HG03558 (cell line): ENCODE measurements at regions not wholly inside any gene's neighbourhood (a gene's known extent, or its start where the extent isn't known, plus 50 kb on each side); places are given as distances from the start of the nearest gene placed in this dataset.

Source experiments
- ATAC-seq: cut with Tn5 transposase; IDR thresholded peaks from one replicate; pipeline ENCODE4 v1.9.1; 2021; ENCODE audit warnings: moderate number of reproducible peaks; ENCODE audit not compliant: unreplicated experiment; ENCODE audit errors: extremely low read depth

- no peak for ATAC-seq
Measured at GRCh38 chr17:77753246-77753645, 205.3 kb upstream of the TNRC6C start.

- ATAC-seq, result no peak
Measured at GRCh38 chr17:77753691-77754245, 204.7 kb upstream of the TNRC6C start.

- ATAC-seq, result no peak
Measured at GRCh38 chr17:77754956-77755355, 203.5 kb upstream of the TNRC6C start.

GRCh38 chr17:77755410-77755963 is 203.0 kb upstream of the TNRC6C start:
- no peak for ATAC-seq

GRCh38 chr17:77756028-77756427 is 202.5 kb upstream of the TNRC6C start:
- ATAC-seq, result no peak

- no peak for ATAC-seq
Measured at GRCh38 chr17:77756846-77757560, 201.5 kb upstream of the TNRC6C start.

- ATAC-seq, result no peak
Measured at GRCh38 chr17:77757561-77757898, 201.0 kb upstream of the TNRC6C start.

GRCh38 chr17:77763023-77763422 is 195.5 kb upstream of the TNRC6C start:
- no peak for ATAC-seq

GRCh38 chr17:77763575-77763974 is 194.9 kb upstream of the TNRC6C start:
- no peak for ATAC-seq

- no peak for ATAC-seq
Measured at GRCh38 chr17:77765292-77765691, 193.2 kb upstream of the TNRC6C start.

GRCh38 chr17:77767148-77767547 is 191.4 kb upstream of the TNRC6C start:
- no peak for ATAC-seq

- no peak for ATAC-seq
Measured at GRCh38 chr17:77768248-77768852, 190.2 kb upstream of the TNRC6C start.

GRCh38 chr17:77769215-77769614 is 189.3 kb upstream of the TNRC6C start:
- no peak for ATAC-seq

- ATAC-seq, result no peak
Measured at GRCh38 chr17:77769762-77770161, 188.7 kb upstream of the TNRC6C start.

GRCh38 chr17:77770331-77771105 is 188.0 kb upstream of the TNRC6C start:
- ATAC-seq, result no peak

- ATAC-seq, result no peak
Measured at GRCh38 chr17:77771145-77771544, 187.4 kb upstream of the TNRC6C start.

- ATAC-seq, result no peak
Measured at GRCh38 chr17:77771587-77771986, 186.9 kb upstream of the TNRC6C start.

- ATAC-seq, result no peak
Measured at GRCh38 chr17:77771998-77772397, 186.5 kb upstream of the TNRC6C start.

GRCh38 chr17:77772461-77772897 is 186.0 kb upstream of the TNRC6C start:
- ATAC-seq, result no peak

GRCh38 chr17:77772899-77773358 is 185.6 kb upstream of the TNRC6C start:
- ATAC-seq, result no peak

GRCh38 chr17:77774182-77774581 is 184.3 kb upstream of the TNRC6C start:
- no peak for ATAC-seq
